Fibroblast of lung (primary cell): ENCODE measurements at regions not wholly inside any gene's neighbourhood (a gene's known extent, or its start where the extent isn't known, plus 50 kb on each side); places are given as distances from the start of the nearest gene placed in this dataset.

Experiments
- DNase-seq, 2 donors: peaks; one replicate each; pipeline versions ENCODE4 v3.0.0 to v3.0.0-alpha.2; 2010; ENCODE audit warnings: low read depth in 2 of 2
- H2AFZ ChIP-seq: 2 replicates; pipeline ENCODE4 v1.5.1; 2012; ENCODE audit warnings: low read length, control low read depth, inconsistent platforms
- H3K27ac ChIP-seq: 2 replicates; pipeline ENCODE4 v1.5.1; 2011; ENCODE audit warnings: low read length, control low read depth; ENCODE audit not compliant: insufficient read depth
- H3K27me3 ChIP-seq: 2 replicates; pipeline ENCODE4 v1.5.1; 2011; ENCODE audit warnings: mild to moderate bottlenecking, low read length; ENCODE audit not compliant: control insufficient read depth, insufficient read depth
- H3K36me3 ChIP-seq: 2 replicates; pipeline ENCODE4 v1.5.1; 2011; ENCODE audit warnings: low read length; ENCODE audit not compliant: control insufficient read depth, insufficient read depth
- H3K4me1 ChIP-seq: 2 replicates; pipeline ENCODE4 v1.5.1; 2011; ENCODE audit warnings: low read length; ENCODE audit not compliant: control insufficient read depth, insufficient read depth; ENCODE audit errors: extremely low read depth
- H3K4me2 ChIP-seq: 2 replicates; pipeline ENCODE4 v1.5.1; 2011; ENCODE audit warnings: low read length, control low read depth; ENCODE audit not compliant: insufficient read depth; ENCODE audit errors: extremely low read depth
- H3K4me3 ChIP-seq, 4 experiments: fragments of 200-600 bp in 1 of 4; sonication (generic) in 1 of 4; replicated peaks in 1 of 4; 2 replicates each; pipeline ENCODE4 v1.5.1; 2011 to 2016; ENCODE audit warnings: low read length in 4 of 4, low read depth in 3 of 4, mild to moderate bottlenecking in 3 of 4, control low read depth in 2 of 4, inconsistent platforms in 1 of 4, mixed read lengths in 1 of 4; ENCODE audit not compliant: insufficient read depth in 1 of 4; ENCODE audit errors: control extremely low read depth in 1 of 4
- H3K79me2 ChIP-seq: 2 replicates; pipeline ENCODE4 v1.5.1; 2012; ENCODE audit warnings: mild to moderate bottlenecking, low read length, inconsistent platforms; ENCODE audit not compliant: control insufficient read depth, insufficient read depth
- H3K9ac ChIP-seq: 2 replicates; pipeline ENCODE4 v1.5.1; 2011; ENCODE audit warnings: mild to moderate bottlenecking, low read length, control low read depth; ENCODE audit not compliant: insufficient read depth
- H3K9me3 ChIP-seq: 2 replicates; pipeline ENCODE4 v1.5.1; 2012; ENCODE audit warnings: low read depth, low read length; ENCODE audit not compliant: control insufficient read depth, insufficient read depth
- H4K20me1 ChIP-seq: 2 replicates; pipeline ENCODE4 v1.5.1; 2011; ENCODE audit warnings: low read length; ENCODE audit not compliant: control insufficient read depth, insufficient read depth; ENCODE audit errors: extremely low read depth
- EZH2 ChIP-seq: IDR thresholded peaks from 2 replicates; pipeline ENCODE4 v1.5.1; 2012; ENCODE audit warnings: low read length, control low read depth, mild to moderate bottlenecking; ENCODE audit errors: missing control alignments
- TF ChIP-seq, protein P1 (sequence below), 2 donors: IDR thresholded peaks in 1 of 2; conservative IDR thresholded peaks in 1 of 2; 1 replicate in 1 of 2; 2 replicates in 1 of 2; pipeline ENCODE4 v1.5.1; 2011 to 2012; ENCODE audit warnings: low read length in 2 of 2, control low read depth in 1 of 2, inconsistent platforms in 1 of 2, low read depth in 1 of 2, mild to moderate bottlenecking in 1 of 2

GRCh38 chr13:87851410-87851809 is 180.2 kb downstream of the SLITRK5 start:
- no peak overlapping the region for H3K27ac ChIP-seq
- H3K9ac ChIP-seq, result no peak overlapping the region
- no peaks in the 10 kb centered on the region for H3K79me2 ChIP-seq
- H3K36me3 ChIP-seq, result no peaks in the 10 kb centered on the region
- TF ChIP-seq EZH2, result no peak
- TF ChIP-seq, protein P1, sequence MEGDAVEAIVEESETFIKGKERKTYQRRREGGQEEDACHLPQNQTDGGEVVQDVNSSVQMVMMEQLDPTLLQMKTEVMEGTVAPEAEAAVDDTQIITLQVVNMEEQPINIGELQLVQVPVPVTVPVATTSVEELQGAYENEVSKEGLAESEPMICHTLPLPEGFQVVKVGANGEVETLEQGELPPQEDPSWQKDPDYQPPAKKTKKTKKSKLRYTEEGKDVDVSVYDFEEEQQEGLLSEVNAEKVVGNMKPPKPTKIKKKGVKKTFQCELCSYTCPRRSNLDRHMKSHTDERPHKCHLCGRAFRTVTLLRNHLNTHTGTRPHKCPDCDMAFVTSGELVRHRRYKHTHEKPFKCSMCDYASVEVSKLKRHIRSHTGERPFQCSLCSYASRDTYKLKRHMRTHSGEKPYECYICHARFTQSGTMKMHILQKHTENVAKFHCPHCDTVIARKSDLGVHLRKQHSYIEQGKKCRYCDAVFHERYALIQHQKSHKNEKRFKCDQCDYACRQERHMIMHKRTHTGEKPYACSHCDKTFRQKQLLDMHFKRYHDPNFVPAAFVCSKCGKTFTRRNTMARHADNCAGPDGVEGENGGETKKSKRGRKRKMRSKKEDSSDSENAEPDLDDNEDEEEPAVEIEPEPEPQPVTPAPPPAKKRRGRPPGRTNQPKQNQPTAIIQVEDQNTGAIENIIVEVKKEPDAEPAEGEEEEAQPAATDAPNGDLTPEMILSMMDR (conservative IDR thresholded peaks at IDR 0.05 in 1 of 2, IDR thresholded peaks at IDR 0.05 in 1 of 2; ENCODE audit: low read depth in 1 of 2, low read length in 2 of 2), result no peak
- no peaks in the 10 kb centered on the region for H3K4me1 ChIP-seq
- H3K9me3 ChIP-seq, result no peaks in the 10 kb centered on the region
- no peaks in the 10 kb centered on the region for H4K20me1 ChIP-seq
- H3K4me3 ChIP-seq, result no peak overlapping the region
- H3K27me3 ChIP-seq, result no peaks in the 10 kb centered on the region
- no peak overlapping the region for H2AFZ ChIP-seq
- DNase-seq, result no peak
- no peak overlapping the region for H3K4me2 ChIP-seq

GRCh38 chr13:87855553-87855952 is 184.4 kb downstream of the SLITRK5 start:
- Histone ChIP-seq H3K27me3 (no peaks in the 10 kb centered on the region), H3K4me1 (no peaks in the 10 kb centered on the region), H3K9me3 (no peaks in the 10 kb centered on the region), H4K20me1 (no peaks in the 10 kb centered on the region), H2AFZ (no peak overlapping the region), H3K27ac (no peak overlapping the region), H3K79me2 (no peaks in the 10 kb centered on the region), H3K4me2 (no peak overlapping the region), H3K36me3 (no peaks in the 10 kb centered on the region), H3K4me3 (no peak overlapping the region), H3K9ac (no peak overlapping the region)
- TF ChIP-seq, protein P1 (conservative IDR thresholded peaks at IDR 0.05 in 1 of 2, IDR thresholded peaks at IDR 0.05 in 1 of 2; ENCODE audit: low read depth in 1 of 2, low read length in 2 of 2), result no peak
- no peak for TF ChIP-seq EZH2
- DNase-seq, result no peak

DNA sequence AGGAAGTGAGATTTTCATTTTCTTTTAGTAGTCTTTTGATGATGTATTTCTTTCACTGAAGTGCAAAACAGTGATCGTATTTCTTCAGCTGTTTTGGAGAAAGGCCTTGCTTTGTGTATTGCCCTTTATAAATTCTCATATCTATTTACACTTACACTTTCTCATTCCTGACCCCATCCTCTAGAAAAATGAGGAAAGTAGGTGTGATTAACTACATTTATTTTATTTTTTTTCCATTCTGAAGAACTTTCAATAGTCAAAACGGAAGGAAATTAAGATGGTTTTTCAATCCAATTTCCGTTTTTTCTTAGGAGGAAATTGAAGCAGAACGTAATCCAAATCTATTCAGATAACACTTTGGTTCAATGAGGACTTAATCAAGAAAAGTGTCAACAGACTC is 188.1 kb downstream of the SLITRK5 start:
- no peaks in the 10 kb centered on the region for H3K9me3 ChIP-seq
- no peak overlapping the region for H3K4me3 ChIP-seq
- H3K36me3 ChIP-seq, result no peaks in the 10 kb centered on the region
- TF ChIP-seq, protein P1 (conservative IDR thresholded peaks at IDR 0.05 in 1 of 2, IDR thresholded peaks at IDR 0.05 in 1 of 2; ENCODE audit: low read depth in 1 of 2, low read length in 2 of 2), result no peak
- TF ChIP-seq EZH2, result no peak
- no peaks in the 10 kb centered on the region for H3K79me2 ChIP-seq
- no peak overlapping the region for H3K4me2 ChIP-seq
- no peaks in the 10 kb centered on the region for H3K27me3 ChIP-seq
- no peak overlapping the region for H3K9ac ChIP-seq
- H3K4me1 ChIP-seq, result no peaks in the 10 kb centered on the region
- H4K20me1 ChIP-seq, result no peaks in the 10 kb centered on the region
- H3K27ac ChIP-seq, result no peak overlapping the region
- DNase-seq, result no peak
- no peak overlapping the region for H2AFZ ChIP-seq
